OCI-LY1 (cell line): ENCODE measurements at regions not wholly inside any gene's neighbourhood (a gene's known extent, or its start where the extent isn't known, plus 50 kb on each side); places are given as distances from the start of the nearest gene placed in this dataset.

Experiments
- H2AFZ ChIP-seq: fragments of 200-600 bp; sonication (generic), shearing (Covaris generic); 2 replicates; pipeline ENCODE4 v1.6.0; 2014; ENCODE audit warnings: antibody characterized with exemption, mild to moderate bottlenecking, low read length
- H3F3A ChIP-seq: fragments of 200-600 bp; sonication (generic), shearing (Covaris generic); 2 replicates; pipeline ENCODE4 v1.6.0; 2014; ENCODE audit warnings: mild to moderate bottlenecking, antibody characterized with exemption, low read length, moderate library complexity; ENCODE audit not compliant: insufficient read depth
- H3K27ac ChIP-seq: fragments of 200-600 bp; sonication (generic); 2 replicates; pipeline ENCODE4 v1.5.1; 2014; ENCODE audit warnings: low read length, mixed run types, mild to moderate bottlenecking, low read depth; ENCODE audit not compliant: poor library complexity, severe bottlenecking
- H3K27me3 ChIP-seq: fragments of 200-600 bp; sonication (generic); 2 replicates; pipeline ENCODE4 v1.6.0; 2014; ENCODE audit warnings: antibody characterized with exemption, mild to moderate bottlenecking, low read length, moderate library complexity; ENCODE audit not compliant: insufficient read depth
- H3K36me3 ChIP-seq: fragments of 200-600 bp; sonication (generic); 2 replicates; pipeline ENCODE4 v1.6.1; 2014; ENCODE audit warnings: mild to moderate bottlenecking, antibody characterized with exemption, low read length, moderate library complexity, mixed read lengths; ENCODE audit not compliant: insufficient read depth
- H3K4me1 ChIP-seq: fragments of 200-600 bp; sonication (generic); 2 replicates; pipeline ENCODE4 v1.5.1; 2014; ENCODE audit warnings: mild to moderate bottlenecking, low read length, moderate library complexity; ENCODE audit not compliant: insufficient read depth, severe bottlenecking
- H3K4me2 ChIP-seq: fragments of 200-600 bp; sonication (generic), shearing (Covaris generic); 2 replicates; pipeline ENCODE4 v1.6.1; 2014; ENCODE audit warnings: low read length
- H3K4me3 ChIP-seq: fragments of 200-600 bp; sonication (generic); 2 replicates; pipeline ENCODE4 v1.5.1; 2014; ENCODE audit warnings: low read length, low read depth, mild to moderate bottlenecking, mixed read lengths; ENCODE audit not compliant: poor library complexity, severe bottlenecking
- H3K79me2 ChIP-seq: fragments of 200-600 bp; shearing (Covaris generic); 2 replicates; pipeline ENCODE4 v1.6.1; 2016; ENCODE audit warnings: mixed run types, low read length, mixed read lengths; ENCODE audit not compliant: insufficient read depth
- H3K9ac ChIP-seq: fragments of 200-600 bp; sonication (generic), shearing (Covaris generic); 2 replicates; pipeline ENCODE4 v1.6.1; 2014; ENCODE audit warnings: mild to moderate bottlenecking, low read length, mixed read lengths
- H3K9me2 ChIP-seq: fragments of 200-600 bp; sonication (generic), shearing (Covaris generic); 2 replicates; pipeline ENCODE4 v1.6.1; 2014; ENCODE audit warnings: low read depth, mild to moderate bottlenecking, low read length, mixed read lengths
- H3K9me3 ChIP-seq: fragments of 200-600 bp; shearing (Covaris generic); 2 replicates; pipeline ENCODE4 v1.6.1; 2014; ENCODE audit warnings: low read length, mixed read lengths
- H4K20me1 ChIP-seq: fragments of 200-600 bp; sonication (generic), shearing (Covaris generic); 2 replicates; pipeline ENCODE4 v1.6.0; 2016; ENCODE audit warnings: mild to moderate bottlenecking, low read length; ENCODE audit not compliant: insufficient read depth
- CTCF ChIP-seq: fragments of 200-600 bp; sonication (generic), shearing (Covaris generic); IDR thresholded peaks from 2 replicates; pipeline ENCODE4 v1.5.1; 2017; ENCODE audit warnings: mild to moderate bottlenecking, antibody characterized with exemption, low read length, moderate library complexity, mixed read lengths
- EZH2 ChIP-seq: fragments of 200-600 bp; sonication (generic), shearing (Covaris generic); IDR thresholded peaks from 2 replicates; pipeline ENCODE4 v1.8.0; 2017; ENCODE audit warnings: borderline replicate concordance, mixed run types, mild to moderate bottlenecking, antibody characterized with exemption, low read length, moderate library complexity, mixed read lengths

- no peak overlapping the region for H3K4me2 ChIP-seq
- H3K36me3 ChIP-seq: no peaks in the 10 kb centered on the region
- H3K9ac ChIP-seq: no peak overlapping the region
- no peaks in the 10 kb centered on the region for H3K27me3 ChIP-seq
- no peak for TF ChIP-seq EZH2
- no peak for TF ChIP-seq CTCF
- no peaks in the 10 kb centered on the region for H3K79me2 ChIP-seq
- H3K4me1 ChIP-seq: no peaks in the 10 kb centered on the region
- no peak overlapping the region for H3K4me3 ChIP-seq
- H3F3A ChIP-seq: no peaks in the 10 kb centered on the region
- H3K27ac ChIP-seq: no peak overlapping the region
- no peak overlapping the region for H2AFZ ChIP-seq
- H3K9me2 ChIP-seq: no peaks in the 10 kb centered on the region
- no peaks in the 10 kb centered on the region for H4K20me1 ChIP-seq
- no peaks in the 10 kb centered on the region for H3K9me3 ChIP-seq
These were observed 791.4 kb upstream of the RBFOX1 start for GRCh38 chr16:6541267-6541666.

- Histone ChIP-seq H2AFZ (no peak overlapping the region), H3K4me2 (no peak overlapping the region), H3K36me3 (no peaks in the 10 kb centered on the region), H3K9ac (no peak overlapping the region), H3K79me2 (no peaks in the 10 kb centered on the region), H3K4me1 (no peaks in the 10 kb centered on the region), H3K27ac (no peak overlapping the region), H3K9me3 (no peaks in the 10 kb centered on the region), H4K20me1 (no peaks in the 10 kb centered on the region), H3F3A (no peaks in the 10 kb centered on the region), H3K27me3 (no peaks in the 10 kb centered on the region), H3K9me2 (no peaks in the 10 kb centered on the region), H3K4me3 (no peak overlapping the region)
- TF ChIP-seq CTCF (no peak), EZH2 (no peak)
These were observed 796.2 kb upstream of the RBFOX1 start for GRCh38 chr16:6536411-6536810.

DNA sequence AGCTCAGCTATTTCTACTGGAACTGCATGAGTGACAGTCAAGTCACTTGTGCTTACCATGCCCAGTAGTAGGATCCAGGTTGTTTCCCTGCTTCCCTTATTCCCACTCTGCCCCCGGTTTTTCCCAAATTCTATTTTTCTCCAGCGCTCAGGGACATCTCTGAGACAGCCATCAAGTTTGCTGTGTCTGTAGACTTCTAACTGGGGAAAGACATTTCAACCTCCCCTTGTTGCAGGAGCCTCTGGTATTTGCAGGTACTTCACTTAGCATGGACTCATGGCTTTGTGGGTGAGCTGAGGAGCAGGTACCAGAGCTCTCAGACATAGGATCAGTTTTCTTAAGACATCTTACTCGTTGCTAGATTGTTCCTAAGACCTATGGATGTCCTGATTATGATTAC lies 801.6 kb upstream of the RBFOX1 start:
- H3F3A ChIP-seq: no peaks in the 10 kb centered on the region
- no peaks in the 10 kb centered on the region for H3K36me3 ChIP-seq
- no peaks in the 10 kb centered on the region for H3K9me2 ChIP-seq
- H3K9ac ChIP-seq: no peak overlapping the region
- H4K20me1 ChIP-seq: no peaks in the 10 kb centered on the region
- TF ChIP-seq EZH2 (no peak), CTCF (no peak)
- H3K27me3 ChIP-seq: no peaks in the 10 kb centered on the region
- no peak overlapping the region for H3K4me2 ChIP-seq
- H3K79me2 ChIP-seq: no peaks in the 10 kb centered on the region
- H3K4me1 ChIP-seq: no peaks in the 10 kb centered on the region
- H3K9me3 ChIP-seq: no peaks in the 10 kb centered on the region
- no peak overlapping the region for H3K27ac ChIP-seq
- no peak overlapping the region for H2AFZ ChIP-seq
- H3K4me3 ChIP-seq: no peak overlapping the region
